Karpas-422 (cell line): ENCODE measurements at regions not wholly inside any gene's neighbourhood (a gene's known extent, or its start where the extent isn't known, plus 50 kb on each side); places are given as distances from the start of the nearest gene placed in this dataset.
A peak's percentile ranks its signal among the peaks of the same experiment; 100 is the strongest.

ENCODE experiments used
- DNase-seq: peaks from one replicate; pipeline ENCODE4 v3.0.0-alpha.2; 2015
- H2AFZ ChIP-seq: fragments of 200-600 bp; sonication (generic); 2 replicates; pipeline ENCODE4 v1.6.1; 2014; ENCODE audit warnings: antibody characterized with exemption, low read length, mixed read lengths
- H3K27ac ChIP-seq: fragments of 200-600 bp; sonication (generic); 2 replicates; pipeline ENCODE4 v1.5.1; 2014; ENCODE audit warnings: mild to moderate bottlenecking, low read length, moderate library complexity
- H3K27me3 ChIP-seq: fragments of 200-600 bp; sonication (generic); 2 replicates; pipeline ENCODE4 v1.6.1; 2014; ENCODE audit warnings: low read length, mixed read lengths
- H3K36me3 ChIP-seq: fragments of 200-600 bp; sonication (generic); 2 replicates; pipeline ENCODE4 v1.6.1; 2014; ENCODE audit warnings: low read length, mixed read lengths; ENCODE audit not compliant: insufficient read depth
- H3K4me1 ChIP-seq: fragments of 200-600 bp; sonication (generic); 2 replicates; pipeline ENCODE4 v1.6.1; 2014; ENCODE audit warnings: mild to moderate bottlenecking, low read length, mixed read lengths
- H3K4me2 ChIP-seq: fragments of 200-600 bp; sonication (generic); 2 replicates; pipeline ENCODE4 v1.6.1; 2014; ENCODE audit warnings: low read length, low read depth, mild to moderate bottlenecking; ENCODE audit not compliant: poor library complexity, severe bottlenecking
- H3K4me3 ChIP-seq: fragments of 200-600 bp; sonication (generic); 2 replicates; pipeline ENCODE4 v1.5.1; 2014; ENCODE audit warnings: mild to moderate bottlenecking, antibody characterized with exemption, low read length, mixed read lengths
- H3K79me2 ChIP-seq: fragments of 200-600 bp; sonication (generic); 2 replicates; pipeline ENCODE4 v1.6.1; 2014; ENCODE audit warnings: mild to moderate bottlenecking, low read length, mixed read lengths
- H3K9ac ChIP-seq: fragments of 200-600 bp; sonication (generic); 2 replicates; pipeline ENCODE4 v1.6.0; 2014; ENCODE audit warnings: low read length
- H3K9me2 ChIP-seq: fragments of 200-600 bp; sonication (generic), shearing (Covaris generic); replicated peaks from 2 replicates; pipeline ENCODE4 v1.6.0; 2014; ENCODE audit warnings: mild to moderate bottlenecking, low read length, moderate library complexity; ENCODE audit not compliant: insufficient read depth
- H3K9me3 ChIP-seq: fragments of 300-700, 200-600 bp; sonication (generic); 2 replicates; pipeline ENCODE4 v1.6.1; 2014; ENCODE audit warnings: low read length, mixed read lengths
- H4K20me1 ChIP-seq: fragments of 200-600 bp; sonication (generic); 2 replicates; pipeline ENCODE4 v1.6.1; 2014; ENCODE audit warnings: mild to moderate bottlenecking, antibody characterized with exemption, low read length, low read depth; ENCODE audit not compliant: insufficient read depth

GRCh38 chr11:32497951-32498350 is 62.6 kb upstream of the WT1 start:
- Histone ChIP-seq H3K9me2 (no peaks in the 10 kb centered on the region), H3K27me3 (no peaks in the 10 kb centered on the region), H3K36me3 (no peaks in the 10 kb centered on the region), H3K4me2 (no peak overlapping the region), H3K4me1 (peaks cover 13% of the 10 kb centered on the region), H3K4me3 (no peak overlapping the region), H3K27ac (no peak overlapping the region), H3K9ac (no peak overlapping the region), H3K9me3 (no peaks in the 10 kb centered on the region), H2AFZ (no peak overlapping the region), H3K79me2 (no peaks in the 10 kb centered on the region), H4K20me1 (no peaks in the 10 kb centered on the region)
- DNase-seq, result no peak

- no peaks in the 10 kb centered on the region for H3K36me3 ChIP-seq
- H3K9me2 ChIP-seq, result no peaks in the 10 kb centered on the region
- no peak for DNase-seq
- no peaks in the 10 kb centered on the region for H3K27me3 ChIP-seq
- peaks cover 13% of the 10 kb centered on the region for H3K4me1 ChIP-seq
- no peaks in the 10 kb centered on the region for H3K9me3 ChIP-seq
- H3K79me2 ChIP-seq, result no peaks in the 10 kb centered on the region
- no peak overlapping the region for H3K9ac ChIP-seq
- no peak overlapping the region for H3K4me3 ChIP-seq
- H4K20me1 ChIP-seq, result no peaks in the 10 kb centered on the region
- no peak overlapping the region for H3K27ac ChIP-seq
- no peak overlapping the region for H3K4me2 ChIP-seq
- no peak overlapping the region for H2AFZ ChIP-seq
Observed at GRCh38 chr11:32494629-32495028, 59.3 kb upstream of the WT1 start.

- Histone ChIP-seq H3K9me2 (no peaks in the 10 kb centered on the region), H3K4me1 (peaks cover 22% of the 10 kb centered on the region), H4K20me1 (no peaks in the 10 kb centered on the region), H3K27me3 (no peaks in the 10 kb centered on the region), H3K4me2 (no peak overlapping the region), H3K27ac (no peak overlapping the region), H3K36me3 (no peaks in the 10 kb centered on the region), H3K79me2 (no peaks in the 10 kb centered on the region), H2AFZ (no peak overlapping the region), H3K9me3 (no peaks in the 10 kb centered on the region), H3K4me3 (no peak overlapping the region), H3K9ac (no peak overlapping the region)
- no peak for DNase-seq
Observed at GRCh38 chr11:32489464-32489863, 54.1 kb upstream of the WT1 start.

GRCh38 chr11:32487270-32487669 is 51.9 kb upstream of the WT1 start:
- Histone ChIP-seq H3K9me3 (no peaks in the 10 kb centered on the region), H2AFZ (no peak overlapping the region), H3K4me1 (peaks cover 9% of the 10 kb centered on the region), H4K20me1 (no peaks in the 10 kb centered on the region), H3K4me2 (no peak overlapping the region), H3K36me3 (no peaks in the 10 kb centered on the region), H3K9ac (no peak overlapping the region), H3K79me2 (no peaks in the 10 kb centered on the region), H3K4me3 (no peak overlapping the region), H3K27ac (no peak overlapping the region), H3K9me2 (no peaks in the 10 kb centered on the region), H3K27me3 (no peaks in the 10 kb centered on the region)
- DNase-seq, result no peak

- H3K79me2 ChIP-seq, result no peaks in the 10 kb centered on the region
- no peak overlapping the region for H3K9ac ChIP-seq
- H3K4me1 ChIP-seq, result peaks cover 9% of the 10 kb centered on the region
- no peaks in the 10 kb centered on the region for H3K9me3 ChIP-seq
- peak; percentile 68 for DNase-seq
- H3K27me3 ChIP-seq, result no peaks in the 10 kb centered on the region
- H4K20me1 ChIP-seq, result no peaks in the 10 kb centered on the region
- H3K27ac ChIP-seq, result no peak overlapping the region
- no peak overlapping the region for H2AFZ ChIP-seq
- peak overlapping the region; percentile 1 for H3K4me2 ChIP-seq
- H3K9me2 ChIP-seq, result no peaks in the 10 kb centered on the region
- no peaks in the 10 kb centered on the region for H3K36me3 ChIP-seq
- H3K4me3 ChIP-seq, result no peak overlapping the region
Observed at GRCh38 chr11:32485733-32486132, 50.4 kb upstream of the WT1 start.
